WTC11 (cell line): ENCODE measurements at regions not wholly inside any gene's neighbourhood (a gene's known extent, or its start where the extent isn't known, plus 50 kb on each side); places are given as distances from the start of the nearest gene placed in this dataset.

ENCODE experiments used
- ATAC-seq: fragments of 200-7000 bp; cut with Tn5 transposase; 2 replicates; pipeline ENCODE4 v1.10.0; 2021; ENCODE audit warnings: mild to moderate bottlenecking, moderate library complexity
- CTCF ChIA-PET: fragments of 300-600 bp; sonication (Branson Sonifier 250); formaldehyde crosslinking; loops from one replicate; lab custom pipeline; 2021; ENCODE audit warnings: antibody characterized with exemption; lab: Charles Lee
- POLR2A ChIA-PET: fragments of 350-600 bp; sonication (Branson Sonifier 250); formaldehyde crosslinking; loops from one replicate; lab custom pipeline; 2021; ENCODE audit warnings: antibody characterized with exemption; lab: Charles Lee
- DNase-seq: peaks from one replicate; pipeline ENCODE4 v3.0.0; 2021; ENCODE audit warnings: low spot score
- H3K27ac Mint-ChIP-seq: 2 replicates; pipeline ENCODE4 v1.8.0; 2021; ENCODE audit warnings: mixed read lengths
- H3K27me3 Mint-ChIP-seq: 2 replicates; pipeline ENCODE4 v1.8.0; 2021; ENCODE audit warnings: low read depth, mild to moderate bottlenecking, moderate library complexity, mixed read lengths
- H3K36me3 Mint-ChIP-seq: 2 replicates; pipeline ENCODE4 v1.8.0; 2021; ENCODE audit warnings: mixed read lengths
- H3K4me1 Mint-ChIP-seq: 2 replicates; pipeline ENCODE4 v1.8.0; 2022; ENCODE audit warnings: mixed read lengths
- H3K4me3 Mint-ChIP-seq: 2 replicates; pipeline ENCODE4 v1.8.0; 2021; ENCODE audit warnings: mild to moderate bottlenecking, moderate library complexity, mixed read lengths
- H3K9me3 Mint-ChIP-seq: 2 replicates; pipeline ENCODE4 v1.8.0; 2021; ENCODE audit warnings: mixed read lengths
- CDX4 ChIP-seq: fragments of 250-450 bp; sonication (Bioruptor Pico); IDR thresholded peaks from 2 replicates; pipeline ENCODE4 v1.9.0; 2021; ENCODE audit warnings: moderate library complexity, mild to moderate bottlenecking, inconsistent platforms, borderline replicate concordance
- ELF4 ChIP-seq: sonication (generic); formaldehyde crosslinking; IDR thresholded peaks from 2 replicates; pipeline ENCODE4 v1.8.1; 2022; ENCODE audit warnings: low read depth, mild to moderate bottlenecking, moderate library complexity, missing genetic modification reagents
- FOXJ3 ChIP-seq: sonication (generic); formaldehyde crosslinking; IDR thresholded peaks from 2 replicates; pipeline ENCODE4 v1.9.0; 2021; ENCODE audit warnings: missing genetic modification reagents, mild to moderate bottlenecking, borderline replicate concordance
- FOXP1 ChIP-seq: sonication (generic); formaldehyde crosslinking; IDR thresholded peaks from 2 replicates; pipeline ENCODE4 v1.8.0; 2022; ENCODE audit warnings: missing genetic modification reagents, mild to moderate bottlenecking, moderate library complexity, borderline replicate concordance
- HMGA2 ChIP-seq: fragments of 250-450 bp; sonication (Bioruptor Pico); IDR thresholded peaks from 2 replicates; pipeline ENCODE4 v1.4.0; 2021; ENCODE audit warnings: mild to moderate bottlenecking, moderate library complexity
- IRF2 ChIP-seq: sonication (generic); formaldehyde crosslinking; IDR thresholded peaks from 2 replicates; pipeline ENCODE4 v1.8.0; 2022; ENCODE audit warnings: low read depth, missing genetic modification reagents, borderline replicate concordance
- KAT7 ChIP-seq: sonication (generic); formaldehyde crosslinking; IDR thresholded peaks from 2 replicates; pipeline ENCODE4 v1.8.1; 2023; ENCODE audit warnings: missing genetic modification reagents, mild to moderate bottlenecking, borderline replicate concordance
- MYBL2 ChIP-seq: sonication (generic); formaldehyde crosslinking; IDR thresholded peaks from 2 replicates; pipeline ENCODE4 v1.8.1; 2023; ENCODE audit warnings: mild to moderate bottlenecking, moderate library complexity, missing genetic modification reagents
- NFYB ChIP-seq: sonication (generic); formaldehyde crosslinking; conservative IDR thresholded peaks from 2 replicates; pipeline ENCODE4 v1.8.0; 2022; ENCODE audit warnings: low read depth, missing genetic modification reagents
- RELA ChIP-seq: sonication (generic); formaldehyde crosslinking; IDR thresholded peaks from 2 replicates; pipeline ENCODE4 v1.8.1; 2022; ENCODE audit warnings: missing genetic modification reagents, mild to moderate bottlenecking, borderline replicate concordance
- TP53 ChIP-seq: sonication (generic); formaldehyde crosslinking; IDR thresholded peaks from 2 replicates; pipeline ENCODE4 v1.8.1; 2023; ENCODE audit warnings: mild to moderate bottlenecking, missing genetic modification reagents
- USF1 ChIP-seq: sonication (generic); formaldehyde crosslinking; IDR thresholded peaks from 2 replicates; pipeline ENCODE4 v1.8.0; 2022; ENCODE audit warnings: mild to moderate bottlenecking, missing genetic modification reagents
- ZBTB21 ChIP-seq: sonication (generic); formaldehyde crosslinking; IDR thresholded peaks from 2 replicates; pipeline ENCODE4 v1.8.1; 2023; ENCODE audit warnings: mild to moderate bottlenecking, missing genetic modification reagents, borderline replicate concordance
- ZMAT4 ChIP-seq: fragments of 250-450 bp; sonication (Bioruptor Pico); IDR thresholded peaks from 2 replicates; pipeline ENCODE4 v1.9.0; 2021; ENCODE audit warnings: mild to moderate bottlenecking
- ZNF121 ChIP-seq: sonication (generic); formaldehyde crosslinking; IDR thresholded peaks from 2 replicates; pipeline ENCODE4 v1.8.0; 2023; ENCODE audit warnings: missing genetic modification reagents
- ZNF138 ChIP-seq: sonication (generic); formaldehyde crosslinking; conservative IDR thresholded peaks from 2 replicates; pipeline ENCODE4 v1.8.1; 2022; ENCODE audit warnings: mild to moderate bottlenecking, moderate library complexity, missing genetic modification reagents
- ZNF219 ChIP-seq: sonication (generic); formaldehyde crosslinking; IDR thresholded peaks from 2 replicates; pipeline ENCODE4 v1.8.0; 2023; ENCODE audit warnings: missing genetic modification reagents, mild to moderate bottlenecking, borderline replicate concordance
- ZNF263 ChIP-seq: sonication (generic); formaldehyde crosslinking; IDR thresholded peaks from 2 replicates; pipeline ENCODE4 v1.8.1; 2022; ENCODE audit warnings: low read depth, mild to moderate bottlenecking, moderate library complexity, missing genetic modification reagents
- ZNF317 ChIP-seq: sonication (generic); formaldehyde crosslinking; IDR thresholded peaks from 2 replicates; pipeline ENCODE4 v1.8.1; 2023; ENCODE audit warnings: low read depth, mild to moderate bottlenecking, moderate library complexity, missing genetic modification reagents, borderline replicate concordance
- TF ChIP-seq, protein P1 (sequence below): fragments of 250-450 bp; sonication (Bioruptor Pico); IDR thresholded peaks from 2 replicates; pipeline ENCODE4 v1.9.0; 2021; ENCODE audit warnings: mild to moderate bottlenecking
- TF ChIP-seq, protein P2 (sequence below): sonication (generic); formaldehyde crosslinking; conservative IDR thresholded peaks from 2 replicates; pipeline ENCODE4 v1.8.1; 2023; ENCODE audit warnings: mild to moderate bottlenecking, low read depth, missing genetic modification reagents, moderate library complexity
- TF ChIP-seq, protein P3 (sequence below): sonication (generic); formaldehyde crosslinking; IDR thresholded peaks from 2 replicates; pipeline ENCODE4 v1.8.1; 2023; ENCODE audit warnings: mild to moderate bottlenecking, missing genetic modification reagents, moderate library complexity

DNA sequence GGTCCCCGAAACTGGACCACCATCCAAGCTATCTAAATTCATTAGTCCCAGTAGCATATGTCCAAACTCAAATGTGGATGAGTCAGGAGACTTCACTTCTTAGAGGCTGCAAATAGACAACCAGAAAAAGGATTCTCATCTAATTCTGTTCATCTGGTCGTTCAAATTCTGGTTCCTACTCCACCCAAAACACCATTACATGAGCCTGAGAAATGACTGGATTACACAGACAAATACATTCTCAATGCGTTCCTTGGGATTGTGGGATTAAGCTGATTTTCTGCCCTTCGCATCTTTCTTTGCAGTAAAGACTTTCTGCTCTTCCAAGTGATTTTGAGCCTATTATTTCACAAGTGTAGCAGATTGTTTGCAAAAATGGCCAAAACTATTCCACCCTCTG lies 472.3 kb upstream of the PROK2 start:
- H3K4me3 Mint-ChIP-seq: no peak overlapping the region

GRCh38 chr3:72256716-72257115 lies 471.8 kb upstream of the PROK2 start:
- H3K27ac Mint-ChIP-seq: no peak overlapping the region

More for the DNA sequence above, 472.3 kb upstream of the PROK2 start:
- Mint-ChIP-seq H3K36me3 (peaks cover 5% of the 10 kb centered on the region), H3K9me3 (peaks cover 11% of the 10 kb centered on the region), H3K27me3 (no peaks in the 10 kb centered on the region; the same call in 1 of the 2 replicates), H3K4me1 (peaks cover 25% of the 10 kb centered on the region), H3K27ac (no peak overlapping the region)
- POLR2A ChIA-PET: interaction anchor here (0.5 kb wide), 1 partner anchor 61 kb away, joined by 4 read pairs; no protein-coding TSS in a partner anchor
- DNase-seq (no peak), ATAC-seq (no peak)
- no peak for TF ChIP-seq ZNF317
- TF ChIP-seq KAT7 (CRISPR knock-in tag): no peak
- no peak for TF ChIP-seq ZBTB21 (CRISPR knock-in tag)
- no peak for TF ChIP-seq FOXJ3
- no peak for TF ChIP-seq USF1
- no peak for TF ChIP-seq NFYB (CRISPR knock-in tag)
- TF ChIP-seq ELF4 (CRISPR knock-in tag): no peak
- no peak for TF ChIP-seq FOXP1 (CRISPR knock-in tag)
- TF ChIP-seq IRF2 (CRISPR knock-in tag): no peak
- TF ChIP-seq, protein P1, sequence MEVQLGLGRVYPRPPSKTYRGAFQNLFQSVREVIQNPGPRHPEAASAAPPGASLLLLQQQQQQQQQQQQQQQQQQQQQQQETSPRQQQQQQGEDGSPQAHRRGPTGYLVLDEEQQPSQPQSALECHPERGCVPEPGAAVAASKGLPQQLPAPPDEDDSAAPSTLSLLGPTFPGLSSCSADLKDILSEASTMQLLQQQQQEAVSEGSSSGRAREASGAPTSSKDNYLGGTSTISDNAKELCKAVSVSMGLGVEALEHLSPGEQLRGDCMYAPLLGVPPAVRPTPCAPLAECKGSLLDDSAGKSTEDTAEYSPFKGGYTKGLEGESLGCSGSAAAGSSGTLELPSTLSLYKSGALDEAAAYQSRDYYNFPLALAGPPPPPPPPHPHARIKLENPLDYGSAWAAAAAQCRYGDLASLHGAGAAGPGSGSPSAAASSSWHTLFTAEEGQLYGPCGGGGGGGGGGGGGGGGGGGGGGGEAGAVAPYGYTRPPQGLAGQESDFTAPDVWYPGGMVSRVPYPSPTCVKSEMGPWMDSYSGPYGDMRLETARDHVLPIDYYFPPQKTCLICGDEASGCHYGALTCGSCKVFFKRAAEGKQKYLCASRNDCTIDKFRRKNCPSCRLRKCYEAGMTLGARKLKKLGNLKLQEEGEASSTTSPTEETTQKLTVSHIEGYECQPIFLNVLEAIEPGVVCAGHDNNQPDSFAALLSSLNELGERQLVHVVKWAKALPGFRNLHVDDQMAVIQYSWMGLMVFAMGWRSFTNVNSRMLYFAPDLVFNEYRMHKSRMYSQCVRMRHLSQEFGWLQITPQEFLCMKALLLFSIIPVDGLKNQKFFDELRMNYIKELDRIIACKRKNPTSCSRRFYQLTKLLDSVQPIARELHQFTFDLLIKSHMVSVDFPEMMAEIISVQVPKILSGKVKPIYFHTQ: no peak
- TF ChIP-seq ZMAT4: no peak
- TF ChIP-seq ZNF121 (CRISPR knock-in tag): no peak
- CTCF ChIA-PET: interaction anchor here (0.6 kb wide), 1 partner anchor 8 kb away, joined by 3 read pairs; no protein-coding TSS in a partner anchor

More at GRCh38 chr3:72256716-72257115, 471.8 kb upstream of the PROK2 start:
- H3K36me3 Mint-ChIP-seq: peaks cover 9% of the 10 kb centered on the region
- CTCF ChIA-PET: no interaction called here
- TF ChIP-seq ZNF219 (no peak), MYBL2 (CRISPR knock-in tag) (no peak), TP53 (CRISPR knock-in tag) (no peak), ZNF138 (no peak), ZBTB21 (CRISPR knock-in tag) (no peak), HMGA2 (no peak), RELA (CRISPR knock-in tag) (no peak), CDX4 (CRISPR knock-in tag) (no peak), ZNF263 (no peak)
- TF ChIP-seq, protein P2, sequence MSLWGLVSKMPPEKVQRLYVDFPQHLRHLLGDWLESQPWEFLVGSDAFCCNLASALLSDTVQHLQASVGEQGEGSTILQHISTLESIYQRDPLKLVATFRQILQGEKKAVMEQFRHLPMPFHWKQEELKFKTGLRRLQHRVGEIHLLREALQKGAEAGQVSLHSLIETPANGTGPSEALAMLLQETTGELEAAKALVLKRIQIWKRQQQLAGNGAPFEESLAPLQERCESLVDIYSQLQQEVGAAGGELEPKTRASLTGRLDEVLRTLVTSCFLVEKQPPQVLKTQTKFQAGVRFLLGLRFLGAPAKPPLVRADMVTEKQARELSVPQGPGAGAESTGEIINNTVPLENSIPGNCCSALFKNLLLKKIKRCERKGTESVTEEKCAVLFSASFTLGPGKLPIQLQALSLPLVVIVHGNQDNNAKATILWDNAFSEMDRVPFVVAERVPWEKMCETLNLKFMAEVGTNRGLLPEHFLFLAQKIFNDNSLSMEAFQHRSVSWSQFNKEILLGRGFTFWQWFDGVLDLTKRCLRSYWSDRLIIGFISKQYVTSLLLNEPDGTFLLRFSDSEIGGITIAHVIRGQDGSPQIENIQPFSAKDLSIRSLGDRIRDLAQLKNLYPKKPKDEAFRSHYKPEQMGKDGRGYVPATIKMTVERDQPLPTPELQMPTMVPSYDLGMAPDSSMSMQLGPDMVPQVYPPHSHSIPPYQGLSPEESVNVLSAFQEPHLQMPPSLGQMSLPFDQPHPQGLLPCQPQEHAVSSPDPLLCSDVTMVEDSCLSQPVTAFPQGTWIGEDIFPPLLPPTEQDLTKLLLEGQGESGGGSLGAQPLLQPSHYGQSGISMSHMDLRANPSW (CRISPR knock-in tag): no peak
- TF ChIP-seq, protein P3, sequence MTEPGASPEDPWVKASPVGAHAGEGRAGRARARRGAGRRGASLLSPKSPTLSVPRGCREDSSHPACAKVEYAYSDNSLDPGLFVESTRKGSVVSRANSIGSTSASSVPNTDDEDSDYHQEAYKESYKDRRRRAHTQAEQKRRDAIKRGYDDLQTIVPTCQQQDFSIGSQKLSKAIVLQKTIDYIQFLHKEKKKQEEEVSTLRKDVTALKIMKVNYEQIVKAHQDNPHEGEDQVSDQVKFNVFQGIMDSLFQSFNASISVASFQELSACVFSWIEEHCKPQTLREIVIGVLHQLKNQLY (CRISPR knock-in tag): no peak
- TF ChIP-seq, all 79 proteins: peak for 0
- POLR2A ChIA-PET: no interaction called here
- no peak for DNase-seq
- Mint-ChIP-seq H3K27me3 (no peaks in the 10 kb centered on the region; the same call in 1 of the 2 replicates), H3K4me3 (no peak overlapping the region), H3K9me3 (peaks cover 16% of the 10 kb centered on the region), H3K4me1 (peaks cover 25% of the 10 kb centered on the region)
- no peak for ATAC-seq
